HuH-7.5 (cell line): ENCODE measurements at regions not wholly inside any gene's neighbourhood (a gene's known extent, or its start where the extent isn't known, plus 50 kb on each side); places are given as distances from the start of the nearest gene placed in this dataset.
A peak's percentile ranks its signal among the peaks of the same experiment; 100 is the strongest.

Experiments
- DNase-seq: peaks from one replicate; pipeline ENCODE4 v3.0.0; 2011; ENCODE audit warnings: low spot score

DNA sequence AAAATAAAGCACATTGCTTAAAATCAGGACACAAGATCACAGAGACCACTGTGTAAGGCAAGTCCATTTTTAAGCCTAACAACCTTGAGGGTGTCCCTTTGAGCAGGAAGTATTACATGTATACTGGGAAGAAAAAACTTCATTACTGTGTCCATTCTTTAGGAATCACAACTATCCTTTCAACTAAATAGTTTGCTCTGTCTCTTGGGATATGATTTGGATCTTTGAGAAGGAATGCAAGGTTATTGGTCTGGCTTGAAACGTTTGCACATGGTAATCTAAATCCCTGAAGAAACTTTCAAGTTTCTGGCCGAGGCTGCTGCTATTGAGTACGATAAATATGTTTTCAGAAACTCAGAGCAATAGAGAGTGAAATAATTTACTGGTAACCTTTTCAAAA, 923.0 kb upstream of the SEMA6A start:
- no peak for DNase-seq

DNA sequence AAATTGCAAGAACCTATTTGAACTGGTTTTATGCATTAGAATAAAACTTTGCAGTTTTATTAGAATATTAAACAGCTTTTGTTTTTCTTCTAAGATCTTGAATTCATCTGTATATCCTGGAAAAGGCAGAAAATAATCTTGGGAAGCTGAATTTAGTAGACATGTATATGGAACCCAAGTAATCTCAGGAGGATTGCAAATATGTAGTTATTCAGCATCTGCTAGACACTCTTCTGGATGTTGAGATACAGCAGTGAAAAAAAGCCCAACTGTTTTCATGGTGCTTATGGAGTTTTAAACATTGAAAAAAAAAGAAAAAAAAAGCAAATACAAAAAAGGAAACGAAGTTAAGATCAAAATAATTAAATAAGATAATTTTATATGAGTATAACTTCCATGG, 922.2 kb upstream of the SEMA6A start:
- DNase-seq = no peak

DNA sequence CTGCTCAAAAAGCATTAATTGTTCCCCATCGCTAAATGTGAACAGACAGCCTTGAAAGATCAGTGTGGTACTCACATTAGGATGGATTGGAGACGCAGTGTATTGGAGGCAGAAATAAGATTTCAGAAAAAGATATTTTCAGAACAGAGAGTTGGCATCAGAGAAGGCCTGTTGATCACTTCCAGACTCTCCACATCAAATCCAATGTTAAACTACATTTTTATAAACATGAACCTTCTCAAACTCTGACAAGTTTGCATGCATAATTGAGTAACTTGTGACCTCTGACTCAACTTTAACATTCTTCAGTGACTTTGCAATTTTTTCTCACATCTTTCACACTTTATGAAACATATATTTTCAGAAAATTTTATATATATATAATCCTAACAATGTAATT, 919.6 kb upstream of the SEMA6A start:
- no peak for DNase-seq

DNA sequence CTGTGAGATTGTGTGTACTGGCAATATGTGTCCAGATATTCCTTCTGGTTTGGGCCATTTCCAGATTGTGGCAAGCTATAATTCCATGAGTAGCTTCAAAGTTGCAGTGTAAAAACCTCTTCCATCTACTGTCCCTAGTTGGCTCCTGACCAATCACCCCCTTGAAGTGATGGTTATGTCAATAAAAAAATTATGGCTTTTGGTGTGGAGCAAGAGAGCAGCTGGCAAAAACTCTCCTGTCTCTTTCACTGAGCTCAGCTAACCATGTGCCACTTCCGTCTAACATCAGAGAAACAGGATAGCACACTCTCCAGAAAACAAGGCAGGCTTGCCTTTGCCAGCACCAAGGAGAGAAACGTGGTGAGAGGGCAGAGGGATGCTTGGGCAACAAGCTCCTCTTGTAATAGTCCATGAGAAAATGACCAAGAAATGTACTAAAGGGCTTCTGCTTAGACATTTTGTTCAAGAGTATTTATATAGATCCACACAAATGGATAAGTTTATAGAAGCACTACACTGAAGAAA, 914.4 kb upstream of the SEMA6A start:
- no peak for DNase-seq

DNA sequence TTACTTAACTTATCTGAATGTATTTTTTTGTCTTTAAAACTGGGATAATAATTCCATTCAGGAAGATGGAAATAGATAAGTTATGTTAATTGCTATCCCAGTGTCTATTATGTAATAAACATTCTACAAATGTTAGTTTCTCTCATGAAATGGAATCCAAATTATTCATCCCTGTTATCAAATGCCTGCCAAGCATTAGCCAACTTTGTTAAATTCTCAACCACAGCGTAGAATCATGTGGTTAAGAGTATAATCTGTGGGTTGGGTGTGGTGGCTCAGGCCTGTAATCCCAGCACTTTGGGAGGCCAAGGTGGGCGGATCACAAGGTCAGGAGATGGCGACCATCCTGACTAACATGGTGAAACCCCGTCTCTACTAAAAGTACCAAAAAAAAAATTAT, 912.9 kb upstream of the SEMA6A start:
- no peak for DNase-seq

DNA sequence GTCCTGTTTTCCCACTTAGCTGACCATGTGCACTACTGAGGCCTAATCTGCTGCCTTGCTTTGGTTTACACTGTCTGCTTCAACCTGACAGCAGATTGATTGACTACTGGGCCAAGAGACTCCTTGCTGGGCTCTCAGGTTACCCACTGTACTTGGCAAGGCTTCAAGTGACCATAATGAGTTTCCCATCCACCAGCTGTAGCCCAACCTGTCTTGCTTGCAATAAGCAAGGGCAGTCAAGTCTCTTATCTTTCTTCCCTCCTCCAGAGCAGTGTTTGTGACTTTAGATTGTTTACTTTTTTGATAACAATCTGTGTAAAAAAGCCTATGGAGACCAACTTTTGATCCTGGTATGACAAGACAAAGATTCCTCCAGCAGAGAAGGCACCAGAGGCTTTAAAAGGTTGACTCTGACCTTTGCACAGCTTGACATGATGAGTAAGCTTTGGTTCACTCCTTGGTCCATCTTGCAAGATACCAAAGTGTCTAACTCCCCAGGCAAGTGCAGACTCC, 912.3 kb upstream of the SEMA6A start:
- DNase-seq = no peak

DNA sequence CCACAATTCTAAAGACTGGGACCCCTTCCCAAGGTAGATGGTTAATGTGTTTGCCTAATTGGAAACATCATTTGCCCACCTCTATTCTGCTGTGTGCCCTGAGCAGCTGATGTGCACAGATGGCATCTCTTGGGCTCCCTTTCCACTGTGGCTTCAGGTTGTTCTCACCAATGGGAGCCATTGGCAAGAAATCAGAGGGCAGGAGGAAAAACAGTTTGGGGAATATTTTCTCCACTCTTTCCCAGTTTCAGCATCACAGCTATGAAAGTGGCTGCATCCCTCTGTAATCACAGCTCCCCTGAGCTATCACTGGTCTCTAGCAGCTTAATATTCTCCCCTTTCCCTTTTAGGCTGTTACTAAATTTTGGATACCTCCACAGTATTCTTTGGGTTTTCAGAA, 911.6 kb upstream of the SEMA6A start:
- no peak for DNase-seq

DNA sequence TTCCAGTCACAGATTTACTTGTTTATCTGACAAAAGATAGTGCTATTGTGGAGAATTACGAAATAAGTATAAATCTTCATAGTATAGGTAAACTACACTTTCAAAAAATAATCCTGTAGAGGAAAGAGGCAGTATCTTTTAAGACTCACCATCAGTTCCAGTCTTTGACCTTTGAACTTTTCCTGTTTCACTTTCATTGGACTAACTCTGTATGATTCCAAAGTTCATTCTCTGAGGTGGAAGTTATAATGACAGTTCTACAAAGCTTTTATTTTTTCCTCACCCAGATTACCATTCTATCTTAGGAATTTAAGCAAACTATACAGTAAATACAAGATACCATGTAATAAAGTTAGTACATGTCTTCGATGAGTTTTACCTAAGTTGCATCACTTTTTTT, 901.3 kb upstream of the SEMA6A start:
- no peak for DNase-seq

DNA sequence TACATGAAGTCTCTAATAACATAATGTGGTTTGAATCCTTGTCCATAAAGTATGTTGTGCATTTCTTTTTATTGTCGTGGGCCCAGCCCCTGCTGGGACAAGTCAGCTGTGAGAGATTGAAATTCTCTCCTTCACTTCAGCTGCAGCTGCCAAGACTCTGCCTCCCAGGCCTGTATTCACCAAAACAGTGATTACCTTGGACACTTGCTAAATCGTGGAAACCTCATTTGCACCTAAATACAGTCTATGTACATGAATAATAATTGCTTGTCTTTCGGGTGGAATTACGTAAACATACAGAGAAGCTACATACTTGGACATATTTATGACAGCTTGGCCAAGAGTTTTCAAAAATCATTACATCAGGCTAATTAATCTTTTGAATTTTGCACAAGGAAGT, 898.5 kb upstream of the SEMA6A start:
- no peak for DNase-seq

DNA sequence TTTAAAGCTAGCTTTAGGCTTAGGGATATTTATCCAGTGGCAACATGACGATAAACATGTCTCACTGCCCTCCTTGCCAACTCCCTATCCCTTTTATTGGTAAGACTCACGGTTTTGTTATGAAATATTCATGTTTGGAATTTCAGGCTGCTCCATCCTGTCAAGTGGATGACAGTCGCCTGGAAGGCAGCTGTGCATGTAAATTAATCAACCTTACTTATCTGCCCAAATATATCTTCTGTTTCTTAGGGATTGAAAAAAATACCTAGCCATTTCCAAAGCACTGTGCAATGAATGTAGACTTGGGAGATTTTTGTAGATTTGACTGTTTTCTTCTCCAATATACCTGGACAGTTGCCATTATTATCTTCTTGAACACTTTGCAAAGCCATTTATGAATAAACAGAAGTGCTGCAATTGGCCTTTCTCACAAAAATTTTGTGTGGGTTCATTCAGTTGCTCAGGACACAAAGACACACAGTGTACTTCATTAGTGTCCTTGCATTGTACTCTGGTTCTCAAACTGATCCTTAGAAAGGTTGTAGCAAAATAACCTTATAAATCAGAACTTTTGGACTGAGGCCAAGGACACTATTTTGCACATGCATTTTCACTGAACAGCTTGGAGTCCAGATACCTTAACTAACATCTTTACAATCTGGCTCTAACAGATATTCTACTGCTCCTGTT, 889.4 kb upstream of the SEMA6A start:
- DNase-seq = no peak

DNA sequence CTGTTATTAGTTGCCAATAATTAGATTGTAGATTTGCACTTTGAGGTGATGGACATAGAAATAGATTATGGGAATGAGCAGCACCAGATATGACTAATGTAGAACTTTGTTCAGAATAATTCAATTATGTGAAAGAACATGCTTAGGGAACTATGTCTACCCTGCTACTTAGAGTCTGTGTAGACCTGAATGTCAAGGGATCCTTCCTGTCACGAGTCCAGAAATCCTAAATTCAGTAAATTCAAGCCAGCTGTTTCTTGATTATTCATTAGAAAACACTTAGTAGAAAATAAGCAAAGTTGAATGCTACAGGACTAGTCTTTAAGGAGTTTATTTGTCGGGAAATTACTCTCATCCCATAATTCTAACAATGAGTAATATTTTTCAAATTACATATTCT, 887.3 kb upstream of the SEMA6A start:
- DNase-seq = no peak

DNA sequence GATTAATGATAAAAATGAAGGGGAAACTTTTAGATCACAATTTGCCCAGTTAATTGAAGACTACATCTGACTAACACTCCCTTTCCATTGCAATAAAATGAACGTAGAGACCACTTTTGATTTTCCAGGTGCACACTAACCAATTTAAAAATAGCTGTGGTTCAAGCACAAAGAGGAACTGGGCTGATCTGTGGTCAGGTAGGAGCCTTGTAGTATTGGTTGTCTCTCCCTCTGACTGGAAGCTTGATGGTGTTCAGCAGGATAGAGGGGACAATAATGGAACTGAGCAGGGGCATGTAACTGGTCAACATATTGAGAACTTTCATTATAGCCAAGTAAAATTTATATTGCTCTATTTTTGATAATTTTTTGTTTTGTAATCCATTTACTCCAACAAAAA, 886.8 kb upstream of the SEMA6A start:
- DNase-seq = no peak

DNA sequence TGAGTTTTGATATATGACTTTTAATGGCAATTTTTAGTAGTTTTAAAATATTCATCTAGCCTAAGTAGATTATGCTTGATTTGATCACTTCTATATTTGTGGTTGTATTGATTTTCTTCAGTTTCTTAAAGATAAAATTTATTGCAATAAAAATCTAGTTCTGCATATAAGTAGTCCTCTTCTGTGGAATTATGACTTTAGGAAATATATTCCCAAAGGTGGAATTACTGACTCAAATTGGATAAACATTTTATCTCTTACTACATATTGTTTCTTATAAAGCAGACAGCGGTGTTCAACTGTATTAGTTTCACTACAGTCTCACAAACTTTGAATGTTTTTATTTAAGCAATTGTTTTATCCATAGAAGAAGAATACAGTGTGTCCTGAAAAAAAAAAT, 883.0 kb upstream of the SEMA6A start:
- DNase-seq = no peak

DNA sequence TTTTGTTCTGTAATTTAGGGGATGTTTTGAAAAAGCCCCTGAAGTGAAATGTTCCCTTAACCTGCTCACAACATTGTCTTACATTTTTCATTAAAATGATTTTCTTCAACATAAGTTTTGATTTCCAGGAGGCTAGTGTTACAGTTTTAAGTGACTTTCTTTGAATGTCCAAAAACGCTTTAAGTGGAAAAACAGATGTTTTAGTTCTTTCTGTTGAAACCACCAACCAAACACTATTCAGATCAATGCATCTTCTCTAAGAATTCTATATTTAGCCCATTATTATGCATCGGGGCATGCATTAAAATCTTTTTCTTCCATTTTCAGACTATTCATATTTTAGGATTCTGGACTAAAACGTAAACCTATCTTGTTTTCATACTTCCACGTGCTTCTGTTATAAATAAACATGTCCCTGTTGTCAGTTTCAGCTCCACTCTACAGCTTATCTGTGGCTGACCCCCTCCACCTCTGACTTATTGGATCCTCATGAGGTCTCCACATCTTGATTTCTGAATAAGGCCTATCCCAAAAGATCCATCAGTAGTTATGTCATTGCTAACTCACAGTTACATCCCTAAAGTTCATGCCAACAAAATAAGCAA, 882.3 kb upstream of the SEMA6A start:
- DNase-seq = no peak

DNA sequence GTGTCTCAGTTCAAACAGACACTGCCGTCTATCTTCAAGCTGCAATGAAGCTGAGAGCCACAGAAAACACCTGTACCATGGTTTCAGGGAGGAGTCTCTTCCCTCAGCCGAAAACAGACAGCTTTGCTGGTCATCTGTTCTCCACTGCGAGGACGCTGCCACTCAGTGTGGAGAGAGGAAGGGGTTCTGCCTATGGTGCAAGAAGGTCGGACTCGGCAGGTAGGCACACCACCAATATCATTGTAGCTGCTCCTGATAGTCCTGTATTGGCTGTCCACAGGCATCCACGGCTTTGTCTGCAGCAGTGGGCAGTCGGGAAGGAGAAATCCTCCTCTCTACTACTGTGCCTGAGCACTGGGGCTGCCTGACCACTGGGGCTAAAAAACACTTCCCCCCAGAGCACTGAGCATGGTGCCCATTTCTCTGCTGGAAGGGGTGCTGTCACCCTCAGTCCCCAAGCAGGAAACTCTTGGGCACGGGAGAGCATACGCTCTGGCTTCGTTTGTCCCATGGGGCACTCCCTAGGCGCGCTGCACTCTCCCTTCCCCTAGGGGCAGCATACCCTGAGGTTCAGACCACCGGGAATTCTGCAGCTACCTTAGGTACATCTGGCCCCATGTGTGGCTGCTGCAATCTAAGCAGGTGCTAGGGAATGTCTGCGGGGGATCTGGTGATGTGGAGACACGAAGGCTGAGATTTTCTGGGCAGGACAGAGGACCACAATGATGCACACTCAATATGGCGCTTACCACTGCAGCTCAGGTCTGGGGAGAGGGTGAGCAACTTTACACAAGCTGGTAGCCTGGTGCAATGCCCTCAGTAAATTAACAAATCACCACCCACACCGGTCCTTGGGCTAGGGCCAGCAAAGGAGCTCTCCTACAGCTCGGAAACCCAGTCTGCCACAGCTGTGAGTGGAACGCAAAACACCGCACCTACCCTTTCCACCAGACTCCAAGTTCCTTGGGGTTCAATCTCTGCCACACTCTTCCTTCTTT, 880.9 kb upstream of the SEMA6A start:
- DNase-seq = peak; percentile 7

DNA sequence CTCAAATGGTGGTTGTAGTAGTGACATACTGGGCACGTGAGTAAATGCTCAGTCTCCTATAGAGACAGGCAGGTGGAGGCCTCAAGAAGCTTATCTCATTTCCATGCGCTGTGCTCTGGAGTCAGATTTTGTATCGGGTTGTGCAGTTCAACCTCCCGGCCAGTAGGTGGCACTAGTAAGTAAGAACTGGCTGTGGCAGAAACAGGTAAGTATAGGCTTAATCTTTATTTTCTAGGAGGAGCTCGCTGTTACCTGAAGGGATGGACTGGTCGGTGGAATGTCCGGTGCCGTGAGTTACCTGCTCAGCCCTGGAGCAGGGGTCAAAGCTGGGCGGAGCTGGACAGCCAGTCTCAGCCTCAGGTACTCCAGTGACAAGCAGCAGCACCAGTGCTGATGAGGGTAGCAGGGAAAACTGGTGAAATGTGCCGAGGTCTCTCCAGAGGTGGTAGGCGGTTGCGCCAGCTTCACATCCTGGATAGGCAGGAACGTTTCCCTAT, 880.1 kb upstream of the SEMA6A start:
- peak; percentile 22 for DNase-seq

DNA sequence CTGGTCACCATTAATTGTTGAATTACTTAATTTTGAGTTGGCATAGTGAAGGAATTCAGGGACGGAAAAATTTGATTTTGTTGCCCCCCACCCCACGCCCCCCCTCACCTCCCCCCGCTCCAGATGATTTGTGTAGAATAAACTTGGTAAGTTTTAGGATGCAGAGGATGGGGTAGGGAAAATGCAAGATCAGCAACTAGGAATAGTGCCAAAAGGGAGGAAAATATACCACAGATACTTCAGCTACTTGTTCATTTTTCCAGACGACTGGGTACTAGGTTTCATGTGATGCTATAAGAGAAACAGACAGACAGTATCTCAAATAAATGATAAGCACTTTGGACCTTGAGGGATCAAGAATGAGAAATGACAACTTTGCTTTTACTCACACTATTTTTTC, 862.2 kb upstream of the SEMA6A start:
- no peak for DNase-seq

DNA sequence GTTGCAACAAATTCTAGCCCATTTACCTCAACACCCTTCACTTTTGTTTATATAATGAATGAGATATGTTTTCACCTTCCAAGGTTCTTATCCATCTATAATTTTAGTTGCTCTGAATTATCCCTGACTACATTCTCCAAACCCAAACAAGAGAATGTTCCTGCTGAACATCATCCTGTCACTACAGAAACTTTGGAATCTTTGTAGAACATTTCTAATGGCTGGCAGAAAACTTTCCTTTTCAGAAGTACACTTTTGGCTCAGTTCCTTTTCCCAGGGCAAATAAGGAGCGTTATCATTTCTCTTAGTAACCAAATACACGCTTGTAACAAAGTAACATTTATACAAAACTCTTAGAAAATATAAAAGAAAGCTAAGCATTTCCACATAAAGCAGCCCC, 860.6 kb upstream of the SEMA6A start:
- DNase-seq = no peak

DNA sequence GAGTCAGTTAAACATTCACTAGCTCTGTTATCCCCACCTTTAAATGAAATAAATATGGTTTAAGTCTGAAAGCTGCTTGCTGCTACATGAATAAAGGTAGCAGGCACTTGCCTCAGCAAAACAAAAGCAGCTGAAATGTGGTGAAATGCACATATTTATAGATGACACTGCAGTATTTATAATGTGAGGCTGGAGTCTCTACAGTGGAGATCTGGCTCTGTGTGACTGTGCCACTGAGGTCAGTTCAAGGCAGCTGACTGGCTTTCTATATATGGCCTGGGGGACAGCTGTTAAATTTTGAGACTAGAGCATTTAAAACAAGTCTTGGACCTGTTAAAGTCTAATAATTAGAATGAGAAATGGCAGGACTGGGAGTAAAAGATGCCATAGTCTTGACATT, 859.6 kb upstream of the SEMA6A start:
- DNase-seq = no peak

DNA sequence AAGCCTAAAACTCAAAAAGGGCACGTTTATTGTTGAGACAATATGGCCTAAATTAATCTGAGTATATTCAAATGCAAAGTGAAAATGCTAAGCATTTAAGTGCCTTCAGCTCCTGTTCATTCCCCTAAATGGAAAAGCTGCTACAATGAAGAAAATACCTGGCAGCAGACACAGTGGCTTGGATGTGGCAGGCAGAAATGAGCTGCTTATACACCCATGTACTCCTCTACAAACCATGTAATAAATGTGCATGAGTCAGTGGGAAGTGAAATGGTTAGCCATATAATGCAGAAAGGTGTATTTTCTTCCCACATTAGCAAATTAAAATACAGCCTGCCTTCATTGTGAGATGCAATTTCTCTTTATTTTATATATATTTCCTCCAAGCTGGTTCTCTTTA, 859.2 kb upstream of the SEMA6A start:
- DNase-seq = no peak

DNA sequence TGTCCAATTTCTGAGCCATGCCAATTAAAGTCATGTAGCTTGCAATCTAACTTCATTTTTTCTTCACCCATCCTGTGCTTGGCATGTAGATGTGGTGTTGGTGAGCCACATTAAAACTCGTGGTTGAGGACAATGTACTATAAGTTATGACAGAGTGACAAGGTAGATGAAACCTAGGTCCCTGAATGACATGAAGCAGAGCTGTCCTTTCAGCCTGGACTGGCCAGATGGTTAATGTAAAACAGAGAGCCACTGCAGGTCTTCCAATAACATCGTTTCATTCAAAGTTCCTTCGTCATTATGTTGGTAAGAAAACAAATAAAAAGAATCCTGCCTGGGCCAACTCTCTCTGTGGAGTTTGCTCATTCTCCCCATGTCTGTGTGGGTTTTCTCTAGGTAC, 856.5 kb upstream of the SEMA6A start:
- no peak for DNase-seq

DNA sequence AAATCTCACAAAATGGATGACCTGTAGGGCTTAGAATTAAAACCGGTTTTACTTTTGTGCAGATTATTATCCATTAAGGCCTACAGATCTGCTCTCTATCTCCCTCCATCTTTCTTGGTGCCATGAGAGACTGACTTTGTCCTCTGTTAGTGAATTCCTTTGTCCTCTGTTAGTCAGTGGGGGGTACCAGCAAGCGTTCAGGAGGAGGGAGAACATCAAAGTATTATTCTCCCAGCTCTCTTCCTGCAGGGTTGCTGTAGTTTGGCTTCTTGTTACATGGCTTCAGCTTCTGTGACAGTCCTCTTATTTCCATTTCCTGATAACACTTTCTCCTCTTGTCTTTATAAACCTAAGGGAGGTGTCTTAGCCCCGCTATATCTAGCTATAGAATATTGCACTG, 850.5 kb upstream of the SEMA6A start:
- DNase-seq = no peak
